ENCODE measurements at regions not wholly inside any gene's neighbourhood (a gene's known extent, or its start where the extent isn't known, plus 50 kb on each side); places are given as distances from the start of the nearest gene placed in this dataset.

- no peak overlapping the region for H2AFZ ChIP-seq
- no peak for DNase-seq (ENCODE audit: low spot score)
- Mint-ChIP-seq H3K9me3 (peaks cover 7% of the 10 kb centered on the region), H3K27ac (no peak overlapping the region), H3K4me3 (no peak overlapping the region), H3K4me1 (peaks cover 8% of the 10 kb centered on the region), H3K27me3 (ENCODE audit: insufficient read depth, low read depth, poor library complexity) (no peaks in the 10 kb centered on the region), H3K36me3 (ENCODE audit: low read depth) (no peaks in the 10 kb centered on the region)
- H3K27ac ChIP-seq (ENCODE audit: low read depth) = no peak overlapping the region
- H3K4me1 ChIP-seq (ENCODE audit: insufficient read depth) = peaks cover 8% of the 10 kb centered on the region
- no peak overlapping the region for H3K4me3 ChIP-seq
- no peaks in the 10 kb centered on the region for H3K36me3 ChIP-seq (ENCODE audit: insufficient read depth)
- no peaks in the 10 kb centered on the region for H4K20me1 ChIP-seq (replicated peaks; ENCODE audit: insufficient read depth)
- no peaks in the 10 kb centered on the region for H3K9me2 ChIP-seq (ENCODE audit: insufficient read depth)
- ATAC-seq = no peak
- H3K4me2 ChIP-seq = no peak overlapping the region
- no peaks in the 10 kb centered on the region for H3K79me2 ChIP-seq (replicated peaks; ENCODE audit: insufficient read depth)
- TF ChIP-seq ZNF114 (CRISPR knock-in tag; IDR thresholded peaks at IDR 0.05) = no peak
- TF ChIP-seq EZH2phosphoT487 (IDR thresholded peaks at IDR 0.05; ENCODE audit: unreplicated experiment) = no peak
- TF ChIP-seq POLR2AphosphoS5 (IDR thresholded peaks at IDR 0.05; ENCODE audit: low read depth) = no peak
- TF ChIP-seq ETS1 (IDR thresholded peaks at IDR 0.05) = no peak
- no peak for TF ChIP-seq CREB1 (CRISPR knock-in tag; IDR thresholded peaks at IDR 0.05; ENCODE audit: low read depth)
- no peak for TF ChIP-seq ZNF331 (CRISPR knock-in tag; IDR thresholded peaks at IDR 0.05; ENCODE audit: low read depth)
- TF ChIP-seq JUNB (IDR thresholded peaks at IDR 0.05; ENCODE audit: unreplicated experiment) = no peak
- no peak for TF ChIP-seq ZNF462 (CRISPR knock-in tag; IDR thresholded peaks at IDR 0.05)
- no peak for TF ChIP-seq EZH2 (IDR thresholded peaks at IDR 0.05; ENCODE audit: low read depth, unreplicated experiment)
- TF ChIP-seq STAT1 (IDR thresholded peaks at IDR 0.05; ENCODE audit: unreplicated experiment) = no peak
- no peak for TF ChIP-seq CTCF (conservative IDR thresholded peaks at IDR 0.05; ENCODE audit: low read depth in 2 of 2)
- TF ChIP-seq NANOG (IDR thresholded peaks at IDR 0.05; ENCODE audit: borderline replicate concordance) = no peak
- TF ChIP-seq REST (IDR thresholded peaks at IDR 0.05; ENCODE audit: unreplicated experiment) = no peak
- H3K27me3 ChIP-seq (ENCODE audit: insufficient read depth) = no peaks in the 10 kb centered on the region
- no peaks in the 10 kb centered on the region for H3F3A ChIP-seq (replicated peaks; ENCODE audit: low read depth)
These were observed 145.2 kb downstream of the RAD51AP2 start for GRCh38 chr2:17373041-17373440.

All from GM23338 (cell line).